Activated B cell treated with CpG ODN at 0.5 μM for 24 hours (primary cell): ENCODE measurements at regions not wholly inside any gene's neighbourhood (a gene's known extent, or its start where the extent isn't known, plus 50 kb on each side); places are given as distances from the start of the nearest gene placed in this dataset.

Experiments used
- ATAC-seq: fragments of 200-7000 bp; cut with Tn5 transposase; one replicate; pipeline ENCODE4 v1.10.0; 2021; ENCODE audit warnings: low read depth, mild to moderate bottlenecking, moderate library complexity
- CTCF ChIA-PET: fragments of 350-600 bp; sonication (Branson Sonifier 250); formaldehyde crosslinking; loops from one replicate; lab custom pipeline; 2021; ENCODE audit warnings: antibody characterized with exemption; lab: Charles Lee
- POLR2A ChIA-PET: fragments of 350-600 bp; sonication (Branson Sonifier 250); formaldehyde crosslinking; loops from one replicate; lab custom pipeline; 2021; ENCODE audit warnings: antibody characterized with exemption; lab: Charles Lee
- DNase-seq: peaks from one replicate; pipeline ENCODE4 v3.0.0; 2022
- H3K27ac Mint-ChIP-seq: one replicate; pipeline ENCODE4 v1.8.0; 2020; ENCODE audit warnings: mixed read lengths
- H3K27me3 Mint-ChIP-seq: one replicate; pipeline ENCODE4 v1.8.0; 2021; ENCODE audit warnings: mixed read lengths
- H3K36me3 Mint-ChIP-seq: one replicate; pipeline ENCODE4 v1.8.0; 2021; ENCODE audit warnings: low read depth, mixed read lengths
- H3K4me1 Mint-ChIP-seq: one replicate; pipeline ENCODE4 v1.8.0; 2021; ENCODE audit warnings: mixed read lengths
- H3K4me3 Mint-ChIP-seq: one replicate; pipeline ENCODE4 v1.8.0; 2020; ENCODE audit warnings: mild to moderate bottlenecking, mixed read lengths
- H3K9me3 Mint-ChIP-seq: one replicate; pipeline ENCODE4 v1.8.0; 2020; ENCODE audit warnings: mixed read lengths
- intact Hi-C: fragments of 100-400 bp; cut with micrococcal nuclease; formaldehyde crosslinking; loops from one replicate; pipeline ENCODE4 v1.15.1; 2024
- TF ChIP-seq, protein P1 (sequence below): fragments of 200-600 bp; IDR thresholded peaks from one replicate; pipeline ENCODE4 v1.8.0; 2022; ENCODE audit warnings: antibody characterized with exemption, mild to moderate bottlenecking

DNA sequence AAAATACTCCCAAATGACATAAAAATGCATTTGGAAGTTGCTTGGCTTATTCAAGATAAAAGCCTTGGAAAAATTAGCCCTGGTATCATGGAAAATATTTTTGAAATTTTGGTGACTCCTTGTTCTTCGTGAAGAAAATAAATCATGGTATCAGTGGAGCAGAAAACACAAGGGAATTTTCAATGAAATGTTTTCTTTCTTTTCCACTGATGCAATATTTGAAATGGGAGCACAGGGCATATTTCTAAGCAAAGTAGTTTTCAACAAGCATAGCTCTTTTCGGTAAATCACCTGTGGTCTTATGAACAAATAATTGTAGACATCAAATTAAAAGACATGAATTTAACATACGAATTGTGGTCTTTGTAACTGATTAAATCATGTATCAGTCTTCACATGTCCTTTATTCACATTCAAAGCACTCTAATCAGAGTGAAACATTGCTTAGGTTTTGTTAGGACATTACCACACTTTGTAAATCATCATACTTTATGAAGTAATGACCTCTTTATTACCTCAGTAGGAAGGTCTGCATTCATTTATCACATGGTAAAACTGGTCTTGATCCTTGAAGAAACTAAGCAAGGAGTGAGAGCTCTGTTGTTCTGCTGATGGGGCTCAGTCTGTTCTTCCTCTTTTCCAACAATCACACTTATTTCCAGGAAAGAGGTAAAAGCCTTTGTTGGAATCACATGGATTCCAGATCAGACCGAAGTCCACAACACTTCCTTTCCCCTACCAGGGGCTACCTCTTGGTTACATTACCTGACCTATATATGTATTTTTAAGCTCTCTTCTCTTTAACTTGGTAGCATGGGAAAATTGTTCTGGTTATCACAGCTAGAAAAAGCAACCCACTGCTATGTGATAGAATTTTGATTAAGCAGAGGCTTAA, 413.5 kb upstream of the THBS1 start:
- intact Hi-C loops, result no loop called here
- CTCF ChIA-PET, result no interaction called here
- ATAC-seq (no peak), DNase-seq (no peak)
- Mint-ChIP-seq H3K9me3 (no peaks in the 10 kb centered on the region), H3K4me3 (no peak overlapping the region), H3K4me1 (no peaks in the 10 kb centered on the region), H3K36me3 (no peaks in the 10 kb centered on the region), H3K27ac (no peak overlapping the region), H3K27me3 (peaks cover 2% of the 10 kb centered on the region)
- TF ChIP-seq, protein P1, sequence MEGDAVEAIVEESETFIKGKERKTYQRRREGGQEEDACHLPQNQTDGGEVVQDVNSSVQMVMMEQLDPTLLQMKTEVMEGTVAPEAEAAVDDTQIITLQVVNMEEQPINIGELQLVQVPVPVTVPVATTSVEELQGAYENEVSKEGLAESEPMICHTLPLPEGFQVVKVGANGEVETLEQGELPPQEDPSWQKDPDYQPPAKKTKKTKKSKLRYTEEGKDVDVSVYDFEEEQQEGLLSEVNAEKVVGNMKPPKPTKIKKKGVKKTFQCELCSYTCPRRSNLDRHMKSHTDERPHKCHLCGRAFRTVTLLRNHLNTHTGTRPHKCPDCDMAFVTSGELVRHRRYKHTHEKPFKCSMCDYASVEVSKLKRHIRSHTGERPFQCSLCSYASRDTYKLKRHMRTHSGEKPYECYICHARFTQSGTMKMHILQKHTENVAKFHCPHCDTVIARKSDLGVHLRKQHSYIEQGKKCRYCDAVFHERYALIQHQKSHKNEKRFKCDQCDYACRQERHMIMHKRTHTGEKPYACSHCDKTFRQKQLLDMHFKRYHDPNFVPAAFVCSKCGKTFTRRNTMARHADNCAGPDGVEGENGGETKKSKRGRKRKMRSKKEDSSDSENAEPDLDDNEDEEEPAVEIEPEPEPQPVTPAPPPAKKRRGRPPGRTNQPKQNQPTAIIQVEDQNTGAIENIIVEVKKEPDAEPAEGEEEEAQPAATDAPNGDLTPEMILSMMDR, result no peak
- POLR2A ChIA-PET, result no interaction called here

DNA sequence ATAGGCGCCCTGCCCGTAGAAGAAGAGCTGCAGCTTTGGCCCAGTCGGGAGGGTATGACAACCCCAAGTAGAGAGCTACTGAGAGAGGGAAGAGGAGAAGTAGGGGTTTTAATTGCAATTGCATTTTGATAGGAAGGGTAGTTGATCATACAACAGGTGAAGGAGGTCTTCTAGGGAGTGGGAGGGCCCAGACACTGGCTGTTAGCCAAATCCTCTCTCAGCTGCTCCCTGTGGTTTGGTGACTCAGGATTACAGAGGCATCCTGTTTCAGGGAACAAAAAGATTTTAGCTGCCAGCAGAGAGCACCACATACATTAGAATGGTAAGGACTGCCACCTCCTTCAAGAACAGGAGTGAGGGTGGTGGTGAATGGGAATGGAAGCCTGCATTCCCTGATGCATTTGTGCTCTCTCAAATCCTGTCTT, 408.9 kb upstream of the THBS1 start:
- ATAC-seq (no peak), DNase-seq (no peak)
- H3K4me1 Mint-ChIP-seq, result no peaks in the 10 kb centered on the region
- intact Hi-C loops, result no loop called here
- no peaks in the 10 kb centered on the region for H3K9me3 Mint-ChIP-seq
- H3K27me3 Mint-ChIP-seq, result peaks cover 2% of the 10 kb centered on the region
- ChIA-PET CTCF (no interaction called here), POLR2A (no interaction called here)
- no peak overlapping the region for H3K4me3 Mint-ChIP-seq
- no peak overlapping the region for H3K27ac Mint-ChIP-seq
- H3K36me3 Mint-ChIP-seq, result no peaks in the 10 kb centered on the region
- TF ChIP-seq, protein P1, result no peak

DNA sequence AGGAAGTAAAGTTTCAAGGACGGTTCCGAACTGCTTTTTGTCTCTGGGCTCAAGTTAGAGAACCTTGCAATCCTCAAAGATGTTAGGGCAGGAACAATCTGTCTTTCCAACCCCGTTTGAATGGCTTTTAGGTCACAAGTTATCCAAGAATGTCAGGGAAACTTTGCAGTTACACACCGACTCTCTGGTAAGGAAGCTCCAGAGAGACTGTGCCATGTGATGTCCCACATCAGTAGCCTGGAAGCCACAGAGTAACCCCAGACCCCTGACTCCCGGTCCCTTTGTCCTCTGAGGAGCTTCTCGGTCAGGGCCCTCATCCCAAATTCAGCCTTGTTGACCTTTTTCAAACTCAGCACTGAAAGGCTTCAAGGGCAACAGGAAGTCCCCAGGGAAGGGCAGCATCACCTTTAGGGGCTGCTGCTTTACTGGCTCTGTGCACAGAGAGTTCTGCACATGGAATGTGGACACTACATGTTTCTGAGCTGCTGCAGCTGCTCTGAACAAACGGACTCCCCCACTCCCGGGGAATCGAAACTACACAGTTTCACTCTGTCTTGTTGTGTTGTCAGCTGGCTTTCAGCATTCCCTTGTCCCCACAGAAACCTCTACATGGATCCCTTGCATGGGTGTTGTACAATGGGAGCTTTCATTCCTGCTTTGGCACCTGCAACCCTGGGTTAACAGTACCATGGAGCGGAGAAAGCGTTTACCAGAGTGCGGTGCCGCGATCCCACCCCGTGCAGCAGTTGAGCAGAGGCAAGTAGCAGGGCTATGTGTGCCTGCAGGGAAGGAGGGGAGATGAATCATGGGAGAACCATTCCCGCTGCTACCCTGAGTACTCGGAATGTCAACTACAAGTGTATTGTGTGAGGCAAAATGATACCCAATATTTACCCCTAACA, 408.2 kb upstream of the THBS1 start:
- H3K4me3 Mint-ChIP-seq, result no peak overlapping the region
- CTCF ChIA-PET, result no interaction called here
- no peaks in the 10 kb centered on the region for H3K4me1 Mint-ChIP-seq
- intact Hi-C loops, result no loop called here
- no peak for DNase-seq
- POLR2A ChIA-PET, result no interaction called here
- H3K9me3 Mint-ChIP-seq, result no peaks in the 10 kb centered on the region
- H3K27me3 Mint-ChIP-seq, result peaks cover 2% of the 10 kb centered on the region
- no peaks in the 10 kb centered on the region for H3K36me3 Mint-ChIP-seq
- H3K27ac Mint-ChIP-seq, result no peak overlapping the region
- TF ChIP-seq, protein P1, result no peak
- ATAC-seq, result no peak

DNA sequence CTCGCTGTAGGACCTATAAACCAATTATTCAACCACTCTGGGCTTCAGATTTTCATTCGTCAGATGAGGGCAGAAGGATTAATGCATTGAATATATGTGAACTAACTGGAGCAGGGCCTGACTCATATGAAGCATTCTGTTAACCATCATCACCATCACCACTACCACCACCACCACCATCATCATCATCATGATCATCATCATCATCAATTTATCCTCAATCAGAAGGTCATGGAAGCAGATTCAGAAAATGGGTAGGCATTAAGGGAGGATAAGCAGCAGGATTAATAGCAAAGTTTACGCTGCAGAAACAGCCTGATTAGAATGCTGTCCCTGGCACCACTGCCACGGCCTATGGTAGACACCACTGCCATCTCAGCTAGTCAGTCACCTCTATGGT, 407.5 kb upstream of the THBS1 start:
- H3K4me1 Mint-ChIP-seq, result no peaks in the 10 kb centered on the region
- ChIA-PET CTCF (no interaction called here), POLR2A (no interaction called here)
- ATAC-seq, result no peak
- no peaks in the 10 kb centered on the region for H3K36me3 Mint-ChIP-seq
- no peaks in the 10 kb centered on the region for H3K9me3 Mint-ChIP-seq
- H3K27ac Mint-ChIP-seq, result no peak overlapping the region
- no peak for DNase-seq
- TF ChIP-seq, protein P1, result no peak
- H3K4me3 Mint-ChIP-seq, result no peak overlapping the region
- intact Hi-C loops, result no loop called here
- peaks cover 2% of the 10 kb centered on the region for H3K27me3 Mint-ChIP-seq

DNA sequence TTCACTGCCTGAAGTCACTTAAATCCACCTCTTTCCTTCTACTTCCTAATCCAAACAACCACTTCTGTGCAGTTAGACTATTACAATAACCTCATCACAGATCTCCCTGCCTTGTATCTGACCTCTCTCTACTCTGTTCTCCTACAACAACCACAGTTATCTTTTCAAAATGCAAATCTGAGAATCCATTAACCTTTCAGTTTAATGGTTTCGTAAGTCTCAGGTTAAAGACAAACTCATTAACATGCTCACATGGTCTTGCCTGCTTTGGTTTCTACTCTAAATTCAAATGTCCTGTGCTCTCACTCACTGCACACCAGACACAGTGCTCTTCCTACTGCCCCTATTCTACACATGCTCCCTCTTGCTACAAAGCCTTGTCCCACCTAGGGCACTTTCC, 406.5 kb upstream of the THBS1 start:
- H3K9me3 Mint-ChIP-seq, result no peaks in the 10 kb centered on the region
- CTCF ChIA-PET, result no interaction called here

More for the DNA sequence above, 406.5 kb upstream of the THBS1 start:
- Mint-ChIP-seq H3K4me1 (no peaks in the 10 kb centered on the region), H3K4me3 (no peak overlapping the region), H3K36me3 (no peaks in the 10 kb centered on the region), H3K27ac (no peak overlapping the region), H3K27me3 (peaks cover 2% of the 10 kb centered on the region)
- TF ChIP-seq, protein P1, result no peak
- POLR2A ChIA-PET, result no interaction called here
- ATAC-seq (no peak), DNase-seq (no peak)
- intact Hi-C loops, result no loop called here
